ENCODE measurements at regions not wholly inside any gene's neighbourhood (a gene's known extent, or its start where the extent isn't known, plus 50 kb on each side); places are given as distances from the start of the nearest gene placed in this dataset.
A peak's percentile ranks its signal among the peaks of the same experiment; 100 is the strongest.
"Not testable (repeated sequence)": the region's sequence is repeated elsewhere in the genome, so short reads cannot be mapped to it uniquely, and the experiment has no call there.

GRCh38 chrX:130467936-130468335, 66.1 kb downstream of the RBMX2 start:
- no peak for DNase-seq

GRCh38 chrX:130468395-130468923, 66.7 kb downstream of the RBMX2 start:
- peak; percentile 64 for DNase-seq

GRCh38 chrX:130482871-130483270, 81.1 kb downstream of the RBMX2 start:
- DNase-seq, result peak; percentile 68

GRCh38 chrX:130485870-130486269, 84.1 kb downstream of the RBMX2 start:
- DNase-seq, result no peak

- not testable (repeated sequence) for DNase-seq
Measured at GRCh38 chrX:130495502-130495901, 93.7 kb downstream of the RBMX2 start.

DNA sequence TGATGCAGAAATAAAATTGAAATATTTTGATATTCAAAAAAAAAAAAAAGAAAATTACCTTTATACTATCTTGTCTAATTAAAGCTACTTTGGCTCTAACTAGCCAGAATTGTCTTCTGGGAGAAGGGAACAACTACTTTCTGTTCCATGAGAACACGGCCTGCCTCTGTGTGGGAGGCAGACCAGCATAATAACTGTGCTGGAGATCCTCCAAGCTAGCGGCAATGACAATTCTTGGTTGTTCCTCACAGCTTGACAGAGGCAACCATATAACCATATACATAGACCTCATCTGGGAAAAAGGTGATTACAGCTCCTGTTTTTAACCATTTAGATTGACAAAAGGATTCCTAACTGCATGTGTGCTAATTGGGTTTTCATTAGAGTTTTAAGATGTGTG, 95.7 kb downstream of the RBMX2 start:
- DNase-seq, result no peak

DNA sequence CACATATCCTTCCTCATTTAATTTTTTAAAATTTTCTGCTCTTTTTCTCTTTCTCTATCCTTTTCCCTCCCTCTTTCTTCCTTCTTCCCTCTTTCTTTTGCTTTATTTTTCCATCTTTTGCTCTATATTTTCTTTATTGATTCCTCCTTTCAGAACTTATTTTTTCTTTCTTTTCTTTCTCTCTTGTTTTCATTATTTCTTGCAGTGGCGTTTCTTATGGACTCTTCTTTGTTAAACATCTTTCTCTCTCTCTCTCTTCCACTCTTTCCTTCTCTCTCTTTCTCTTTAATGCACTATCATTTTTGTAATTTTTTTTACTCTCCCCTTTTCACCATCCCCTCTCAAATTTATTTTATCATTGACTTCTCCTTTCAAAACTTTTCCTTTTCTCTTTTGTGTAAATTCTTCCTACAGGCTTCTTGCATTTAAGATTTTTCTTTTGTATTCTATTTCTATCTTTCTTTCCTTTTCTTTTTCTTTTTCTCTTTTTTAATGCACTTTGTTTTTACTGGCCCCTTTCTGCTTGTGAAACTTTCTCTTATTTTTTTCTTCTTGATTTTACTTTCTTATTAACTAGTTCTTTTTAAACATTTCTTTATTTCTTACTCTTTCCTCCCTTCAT, 97.0 kb downstream of the RBMX2 start:
- DNase-seq, result no peak

GRCh38 chrX:130502016-130502570, 100.3 kb downstream of the RBMX2 start:
- no peak for DNase-seq

DNA sequence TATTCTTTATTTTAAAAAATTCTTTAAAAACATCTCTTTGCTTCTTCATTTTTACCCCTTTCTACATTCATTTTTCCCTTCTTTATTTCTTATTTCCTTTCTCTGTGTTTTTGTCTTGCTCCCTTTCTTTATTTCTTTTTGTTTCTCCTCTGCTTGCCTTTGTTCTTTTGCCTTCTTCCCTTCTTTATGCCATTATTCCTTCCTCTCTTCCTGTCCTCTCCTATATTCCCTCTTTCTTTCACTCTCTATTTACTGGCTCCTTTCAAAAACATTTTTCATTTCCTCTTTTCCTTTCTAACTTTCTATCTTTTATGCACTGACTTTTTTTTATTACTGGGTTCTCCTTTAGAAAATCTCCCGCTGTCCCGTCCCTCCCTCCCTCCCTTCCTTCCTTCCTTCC, 102.2 kb downstream of the RBMX2 start:
- no peak for DNase-seq

DNA sequence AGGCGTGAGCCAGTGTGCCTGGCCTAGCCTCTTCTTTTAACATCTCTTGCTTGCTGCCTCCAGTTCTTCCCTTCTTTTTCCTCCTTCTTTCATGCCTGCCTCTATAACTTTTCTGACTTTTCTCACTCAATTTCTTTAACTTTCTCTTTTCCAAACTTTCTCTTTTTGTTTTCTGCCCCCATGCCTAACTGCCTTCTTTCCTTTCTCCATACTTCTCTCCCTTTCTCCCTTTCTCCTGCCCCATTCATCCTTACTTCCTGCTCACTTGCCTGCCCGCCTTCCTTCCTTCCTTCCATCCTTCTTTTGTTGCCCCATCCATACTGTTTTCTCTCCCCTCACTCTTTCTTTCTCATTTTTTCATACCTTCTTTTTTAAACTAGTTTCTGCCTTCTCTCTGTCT, 105.2 kb downstream of the RBMX2 start:
- no peak for DNase-seq

- not testable (repeated sequence) for DNase-seq
Measured at GRCh38 chrX:130512534-130512933, 110.7 kb downstream of the RBMX2 start.

GRCh38 chrX:130516123-130516522, 114.3 kb downstream of the RBMX2 start:
- DNase-seq, result no peak

- DNase-seq, result no peak
Measured at GRCh38 chrX:130523460-130524394, 121.9 kb downstream of the RBMX2 start.

DNA sequence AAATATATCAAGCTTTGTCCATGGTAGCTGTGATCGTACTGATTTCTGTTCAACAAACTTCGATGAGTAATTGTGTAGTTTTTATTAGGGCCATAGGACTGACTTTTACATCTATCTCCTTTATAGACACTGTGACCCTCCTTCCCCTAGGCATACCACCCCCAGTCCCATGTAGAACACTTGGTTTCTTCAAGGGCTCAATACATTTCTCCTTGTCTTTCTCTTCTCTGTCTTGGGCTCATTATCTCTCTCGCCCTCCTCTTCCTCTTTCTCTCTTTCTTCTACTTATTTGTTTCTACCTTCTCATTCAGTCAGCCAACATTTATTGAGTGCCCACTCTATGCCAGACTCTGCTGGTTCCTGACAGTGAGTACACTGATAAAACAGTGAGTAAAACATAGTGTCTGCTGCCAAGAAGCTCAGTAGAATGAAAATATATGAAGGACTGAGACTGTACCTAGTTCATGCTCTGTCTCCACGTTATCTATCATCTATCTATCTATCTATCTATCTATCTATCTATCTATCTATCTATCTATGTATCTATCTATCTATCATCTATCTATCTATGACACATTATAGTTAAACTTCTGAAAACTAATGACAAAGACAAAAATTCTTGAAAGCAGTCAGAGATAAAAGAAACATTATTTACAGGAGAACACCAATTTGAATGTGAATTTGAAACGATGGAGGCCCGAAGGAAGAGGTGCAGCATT, 122.8 kb downstream of the RBMX2 start:
- no peak for DNase-seq

- DNase-seq, result no peak
Measured at GRCh38 chrX:130529531-130529930, 127.7 kb downstream of the RBMX2 start.

GRCh38 chrX:130531066-130531465, 129.3 kb downstream of the RBMX2 start:
- DNase-seq, result no peak

DNA sequence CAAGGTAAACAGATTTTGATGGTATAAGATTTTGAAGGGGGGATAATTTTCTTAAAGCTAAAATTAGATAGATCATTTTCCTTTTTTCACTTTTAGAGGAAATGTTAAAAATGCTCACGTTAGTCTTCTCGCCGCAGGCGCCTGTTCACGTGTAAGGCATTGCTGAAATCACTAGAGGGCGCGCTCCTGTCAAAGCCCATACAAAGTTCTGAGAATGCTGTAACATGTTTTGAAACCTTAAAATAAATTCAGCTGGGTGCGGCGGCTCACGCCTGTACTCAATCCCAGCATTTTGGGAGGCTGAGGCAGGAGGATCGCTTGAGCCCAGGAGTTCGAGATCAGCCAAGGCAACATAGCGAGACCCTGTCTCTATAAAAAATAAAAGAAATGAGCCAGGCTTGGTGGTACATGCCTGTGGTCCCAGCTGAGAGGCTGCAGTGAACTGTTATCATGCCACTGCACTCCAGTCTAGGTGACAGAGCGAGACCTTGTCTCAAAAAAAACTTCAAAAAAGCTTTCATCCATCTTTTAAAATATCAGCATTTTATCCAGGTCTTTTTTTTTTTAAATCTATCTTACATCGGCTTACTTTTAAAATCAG, 138.0 kb downstream of the RBMX2 start:
- DNase-seq, result peak; percentile 36

DNA sequence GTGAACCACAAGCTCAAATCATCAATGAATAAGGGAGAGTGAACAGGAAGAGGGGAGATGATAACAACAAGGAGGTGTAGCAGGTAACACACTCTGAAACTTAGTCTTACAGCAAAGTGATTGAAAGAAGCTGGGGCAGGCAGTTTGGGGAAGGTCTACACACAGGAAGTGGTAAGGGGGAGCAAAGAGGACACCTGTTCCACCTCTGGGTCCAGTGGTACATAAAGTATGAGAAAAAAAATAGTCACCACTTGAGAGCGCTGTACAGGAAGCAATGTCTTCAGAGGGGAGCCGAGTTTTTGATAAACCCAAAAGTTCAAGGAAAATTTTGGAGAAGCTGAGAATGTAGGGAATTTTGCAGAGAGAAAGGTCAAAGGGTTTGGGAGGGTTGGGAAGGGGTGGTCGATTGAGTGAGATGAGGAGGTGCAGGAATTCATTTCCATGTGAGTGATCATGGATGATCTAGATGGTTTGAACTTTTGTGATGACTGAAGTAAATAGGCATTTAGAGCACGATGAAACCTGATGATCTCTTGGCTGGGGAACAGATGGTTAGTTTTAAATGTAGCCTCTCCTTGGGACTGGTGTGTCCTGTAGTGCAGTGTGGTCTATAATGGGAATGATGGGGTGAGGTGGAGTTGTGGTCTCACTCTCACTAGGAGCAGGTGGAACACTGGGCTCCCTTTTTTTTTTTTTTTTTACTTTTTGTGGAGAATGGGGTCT, 142.0 kb downstream of the RBMX2 start:
- DNase-seq, result no peak

DNA sequence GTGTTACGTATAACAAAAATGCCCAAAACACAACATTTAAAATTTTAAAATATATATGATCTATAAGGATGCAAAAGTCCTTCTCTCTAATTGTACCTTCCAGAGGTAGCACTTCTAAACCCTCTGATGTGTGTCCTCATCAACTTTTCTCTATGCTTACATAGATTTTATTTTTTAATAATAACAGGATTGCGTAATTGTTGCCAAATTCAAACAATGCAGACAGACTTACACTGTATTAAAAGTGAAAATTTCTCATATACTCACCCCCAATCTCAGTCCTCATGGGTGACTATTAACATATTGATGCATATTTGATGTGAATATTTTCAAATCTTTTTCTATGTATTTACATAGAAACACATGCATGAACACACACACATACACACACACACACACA, 144.0 kb downstream of the RBMX2 start:
- no peak for DNase-seq

GRCh38 chrX:130549382-130549781, 147.6 kb downstream of the RBMX2 start:
- DNase-seq, result not testable (repeated sequence)

- DNase-seq, result no peak
Measured at GRCh38 chrX:130550351-130550750, 148.6 kb downstream of the RBMX2 start.

All from NCI-H2171 treated with DMSO at 0.1 percent for 48 hours (cell line).